ENCODE measurements at regions not wholly inside any gene's neighbourhood (a gene's known extent, or its start where the extent isn't known, plus 50 kb on each side); places are given as distances from the start of the nearest gene placed in this dataset.
A peak's percentile ranks its signal among the peaks of the same experiment; 100 is the strongest.

DNA sequence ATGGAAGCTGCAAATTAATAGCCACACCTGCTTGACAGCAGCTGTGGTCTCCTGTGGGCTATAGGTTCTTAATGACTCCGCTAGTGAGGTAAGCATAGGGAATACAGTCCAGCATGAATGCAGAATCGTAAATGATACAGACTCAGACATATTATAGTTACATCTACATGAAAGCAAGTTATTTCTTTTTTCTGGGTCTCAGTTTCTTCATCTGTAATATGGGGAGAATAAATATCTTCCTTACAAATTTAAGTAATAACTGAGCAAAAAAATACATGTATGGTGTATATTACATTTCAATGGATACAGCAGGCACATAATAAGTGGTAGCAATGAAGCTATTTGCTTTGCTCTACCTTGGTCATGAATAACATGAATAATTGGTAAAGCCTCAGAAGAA is 245.9 kb upstream of the RHOBTB1 start:
- TF ChIP-seq JUND (IDR thresholded peaks at IDR 0.05; ENCODE audit: low read depth) = no peak
- in situ Hi-C loops (cut with HindIII; ENCODE audit: low pct_unique_long_range_greater_than_20kb, low sequenced_read_pairs) = no loop called here
- DNase-seq (ENCODE audit: low read depth in 1 of 2, low spot score in 1 of 2) = no peak

DNA sequence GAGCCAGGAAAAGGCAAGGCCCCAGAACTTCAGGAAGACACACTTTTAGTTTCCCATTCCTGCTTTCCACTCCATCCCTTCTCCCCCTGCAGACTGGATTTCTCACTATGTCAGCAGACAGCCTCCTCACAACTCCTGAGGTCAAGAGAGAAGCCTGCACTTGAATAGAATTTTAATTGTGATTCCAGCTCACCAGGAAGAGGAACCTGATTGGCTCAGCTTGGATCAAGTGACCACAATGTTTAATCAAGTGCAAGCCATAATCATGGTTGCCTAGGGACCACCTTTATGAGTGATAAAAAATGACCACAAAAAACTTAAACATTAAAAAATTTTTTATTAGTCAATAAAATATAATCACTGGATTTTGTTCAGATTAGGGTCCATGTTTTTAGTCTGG is 244.7 kb upstream of the RHOBTB1 start:
- TF ChIP-seq JUND (IDR thresholded peaks at IDR 0.05; ENCODE audit: low read depth) = no peak
- no peak for DNase-seq (ENCODE audit: low read depth in 1 of 2, low spot score in 1 of 2)
- in situ Hi-C loops (cut with HindIII; ENCODE audit: low pct_unique_long_range_greater_than_20kb, low sequenced_read_pairs) = no loop called here

DNA sequence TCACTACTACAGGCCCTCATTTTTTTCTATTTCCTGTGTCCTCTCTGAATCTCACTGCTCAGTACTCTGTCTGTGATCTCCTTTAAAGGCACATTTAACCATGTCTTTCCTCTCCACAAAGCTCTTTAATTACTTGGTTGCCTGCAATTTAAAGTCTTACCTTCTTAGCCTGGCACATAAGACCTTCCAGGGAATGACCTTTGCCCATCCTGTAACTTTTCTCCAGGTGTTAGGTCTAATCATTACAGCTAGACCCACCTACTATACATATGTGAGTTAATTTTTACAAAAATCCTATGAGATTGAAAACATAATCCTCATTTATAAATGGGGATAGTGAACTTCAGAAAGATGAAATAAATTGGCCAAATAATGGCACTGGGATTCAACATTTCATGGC is 244.1 kb upstream of the RHOBTB1 start:
- in situ Hi-C loops (cut with HindIII; ENCODE audit: low pct_unique_long_range_greater_than_20kb, low sequenced_read_pairs) = no loop called here
- no peak for DNase-seq (ENCODE audit: low read depth in 1 of 2, low spot score in 1 of 2)
- no peak for TF ChIP-seq JUND (IDR thresholded peaks at IDR 0.05; ENCODE audit: low read depth)

DNA sequence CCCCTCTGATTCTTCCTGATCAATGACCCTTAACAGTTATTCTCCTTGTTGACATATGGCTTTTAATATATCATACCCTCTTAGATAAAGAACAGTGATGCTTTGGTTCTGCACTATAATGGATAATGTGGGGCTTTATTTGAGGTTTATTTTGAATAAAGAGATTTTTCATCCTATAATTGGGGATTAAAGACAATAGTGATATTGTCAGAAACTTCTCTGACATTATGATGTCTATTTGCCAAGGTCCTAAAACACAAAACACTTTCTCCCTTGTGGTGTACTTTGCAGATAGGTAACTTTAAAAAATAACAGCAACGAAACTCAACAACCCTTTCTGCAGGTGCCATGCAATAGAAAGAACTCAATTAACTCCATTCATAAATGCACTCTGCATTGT is 243.6 kb upstream of the RHOBTB1 start:
- TF ChIP-seq JUND (IDR thresholded peaks at IDR 0.05; ENCODE audit: low read depth) = no peak
- in situ Hi-C loops (cut with HindIII; ENCODE audit: low pct_unique_long_range_greater_than_20kb, low sequenced_read_pairs) = no loop called here
- DNase-seq (ENCODE audit: low read depth in 1 of 2, low spot score in 1 of 2) = no peak

DNA sequence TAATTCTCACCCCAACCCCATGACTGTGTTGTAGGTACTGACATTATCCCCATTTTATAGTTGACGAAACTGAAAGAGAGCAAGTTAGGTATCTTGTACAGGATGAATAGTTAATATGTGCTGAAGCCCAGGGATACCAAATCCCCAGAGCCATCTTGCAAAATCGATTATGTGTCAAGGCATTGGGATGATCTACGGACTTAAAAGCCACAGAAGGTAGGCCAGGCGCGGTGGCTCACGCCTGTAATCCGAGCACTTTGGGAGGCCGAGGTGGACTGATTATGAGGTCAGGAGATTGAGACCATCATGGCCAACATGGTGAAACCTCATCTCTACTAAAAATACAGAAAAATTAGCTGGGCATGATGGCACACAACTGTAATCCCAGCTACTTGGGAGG is 242.4 kb upstream of the RHOBTB1 start:
- in situ Hi-C loops (cut with HindIII; ENCODE audit: low pct_unique_long_range_greater_than_20kb, low sequenced_read_pairs) = no loop called here
- no peak for TF ChIP-seq JUND (IDR thresholded peaks at IDR 0.05; ENCODE audit: low read depth)
- DNase-seq (ENCODE audit: low read depth in 1 of 2, low spot score in 1 of 2) = no peak

DNA sequence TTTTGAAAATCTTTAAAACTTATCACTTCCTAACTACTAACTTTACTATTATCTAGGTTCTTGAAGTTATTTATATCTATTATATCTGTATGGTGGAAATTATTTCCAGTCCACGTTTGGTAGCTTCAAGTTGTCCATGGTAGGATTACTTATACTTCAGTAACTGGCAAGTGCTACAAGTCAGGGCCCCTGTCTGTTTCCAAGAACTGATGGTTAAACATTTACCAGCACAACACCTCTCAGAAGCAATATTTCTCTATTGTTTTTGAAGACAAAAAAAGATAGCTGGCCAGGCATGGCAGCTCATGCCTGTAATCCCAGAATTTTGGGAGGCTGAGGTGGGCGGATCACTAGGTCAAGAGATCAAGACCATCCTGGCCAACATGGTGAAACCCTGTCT is 240.4 kb upstream of the RHOBTB1 start:
- in situ Hi-C loops (cut with HindIII; ENCODE audit: low pct_unique_long_range_greater_than_20kb, low sequenced_read_pairs) = no loop called here
- DNase-seq (ENCODE audit: low read depth in 1 of 2, low spot score in 1 of 2) = no peak
- TF ChIP-seq JUND (IDR thresholded peaks at IDR 0.05; ENCODE audit: low read depth) = no peak

DNA sequence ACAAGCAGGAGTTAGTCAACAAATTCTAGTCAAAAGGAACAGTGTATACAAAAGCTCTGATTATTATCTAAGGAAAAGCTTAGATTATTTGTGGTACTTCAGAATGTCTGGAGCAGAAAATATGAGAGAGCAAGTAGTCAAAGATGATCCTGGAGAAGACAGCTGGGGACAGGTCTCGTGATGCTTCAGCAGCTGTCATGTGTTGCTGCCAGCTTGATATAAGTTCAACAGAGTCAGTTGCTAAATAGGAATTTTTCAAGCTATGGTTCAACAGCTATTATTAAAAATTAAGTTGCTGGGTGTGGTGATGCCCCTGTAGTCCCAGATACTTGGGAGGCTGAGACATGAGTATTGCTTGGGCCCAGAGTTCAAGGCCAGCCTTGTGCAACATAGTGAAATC is 240.0 kb upstream of the RHOBTB1 start:
- DNase-seq (ENCODE audit: low read depth in 1 of 2, low spot score in 1 of 2) = no peak
- no peak for TF ChIP-seq JUND (IDR thresholded peaks at IDR 0.05; ENCODE audit: low read depth)
- in situ Hi-C loops (cut with HindIII; ENCODE audit: low pct_unique_long_range_greater_than_20kb, low sequenced_read_pairs) = no loop called here

DNA sequence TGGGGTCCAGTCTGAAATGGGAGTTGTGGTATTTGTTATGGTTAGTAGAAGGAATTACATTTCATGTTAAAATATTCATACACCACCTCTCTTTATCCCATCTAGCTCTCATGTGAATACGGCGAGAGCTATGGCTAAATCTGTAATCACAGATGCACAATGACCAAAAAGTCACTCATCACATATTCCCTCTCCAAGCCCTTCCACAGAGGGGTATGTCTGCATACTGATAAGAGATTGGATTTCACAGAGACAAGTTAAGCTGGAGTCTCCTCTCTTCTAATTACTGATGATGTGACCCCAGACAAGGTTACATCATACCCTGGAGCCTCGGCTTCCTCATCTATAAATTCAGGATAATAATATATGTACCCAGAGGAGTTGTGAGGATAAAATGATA is 237.8 kb upstream of the RHOBTB1 start:
- DNase-seq (ENCODE audit: low read depth in 1 of 2, low spot score in 1 of 2) = no peak
- no peak for TF ChIP-seq JUND (IDR thresholded peaks at IDR 0.05; ENCODE audit: low read depth)
- in situ Hi-C loops (cut with HindIII; ENCODE audit: low pct_unique_long_range_greater_than_20kb, low sequenced_read_pairs) = no loop called here

GRCh38 chr10:61179771-61180170 is 235.8 kb upstream of the RHOBTB1 start:
- TF ChIP-seq JUND (IDR thresholded peaks at IDR 0.05; ENCODE audit: low read depth) = peak; percentile 53; the same call in 1 of the 2 replicates
- in situ Hi-C loops (cut with HindIII; ENCODE audit: low pct_unique_long_range_greater_than_20kb, low sequenced_read_pairs) = no loop called here
- peak in 1 of 2 experiments; percentile 51 for DNase-seq (ENCODE audit: low read depth in 1 of 2, low spot score in 1 of 2)

- in situ Hi-C loops (cut with HindIII; ENCODE audit: low pct_unique_long_range_greater_than_20kb, low sequenced_read_pairs) = no loop called here
- TF ChIP-seq JUND (IDR thresholded peaks at IDR 0.05; ENCODE audit: low read depth) = no peak
- no peak for DNase-seq (ENCODE audit: low read depth in 1 of 2, low spot score in 1 of 2)
These were observed 232.4 kb upstream of the RHOBTB1 start for GRCh38 chr10:61176424-61176823.

DNA sequence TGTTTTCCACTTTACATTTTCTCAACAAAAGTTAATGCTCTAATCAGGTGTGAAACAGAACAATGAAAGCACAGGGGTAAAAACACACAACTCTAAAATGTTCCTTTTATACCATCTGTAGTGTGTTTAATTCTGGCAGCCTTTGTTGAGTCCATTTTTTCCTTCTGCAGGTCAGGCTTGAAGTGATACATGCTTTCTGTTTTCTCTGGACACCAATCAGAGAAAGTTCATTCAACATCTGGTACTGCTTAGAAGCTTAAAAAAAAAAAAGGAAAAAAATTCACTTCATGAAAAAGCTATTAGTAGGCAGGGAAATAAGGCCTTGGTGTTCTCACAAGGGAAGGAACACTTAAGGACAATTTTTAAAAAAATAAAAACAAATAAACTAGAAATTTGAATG is 231.3 kb upstream of the RHOBTB1 start:
- DNase-seq (ENCODE audit: low read depth in 1 of 2, low spot score in 1 of 2) = no peak
- no peak for TF ChIP-seq JUND (IDR thresholded peaks at IDR 0.05; ENCODE audit: low read depth)
- in situ Hi-C loops (cut with HindIII; ENCODE audit: low pct_unique_long_range_greater_than_20kb, low sequenced_read_pairs) = no loop called here

DNA sequence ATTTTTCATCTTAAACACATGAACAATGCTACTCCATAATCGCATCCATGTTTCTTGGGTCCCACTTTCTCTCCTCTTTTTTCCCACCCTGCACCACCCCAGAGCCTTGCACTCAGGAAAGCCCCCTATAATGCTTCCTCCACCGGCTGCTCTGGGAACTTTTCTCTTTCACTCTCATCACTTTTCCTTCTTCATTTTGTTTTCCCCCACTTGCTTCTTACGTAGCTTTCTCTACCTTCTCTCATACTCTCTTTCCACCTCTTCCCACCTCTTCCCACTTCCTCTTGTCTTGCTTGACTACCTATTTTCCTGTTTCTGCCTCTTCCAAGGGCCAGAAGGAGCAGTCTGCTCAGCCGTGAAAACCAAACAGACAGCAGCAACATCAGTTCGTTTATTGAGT is 229.5 kb upstream of the RHOBTB1 start:
- in situ Hi-C loops (cut with HindIII; ENCODE audit: low pct_unique_long_range_greater_than_20kb, low sequenced_read_pairs) = no loop called here
- TF ChIP-seq JUND (IDR thresholded peaks at IDR 0.05; ENCODE audit: low read depth) = no peak

DNA sequence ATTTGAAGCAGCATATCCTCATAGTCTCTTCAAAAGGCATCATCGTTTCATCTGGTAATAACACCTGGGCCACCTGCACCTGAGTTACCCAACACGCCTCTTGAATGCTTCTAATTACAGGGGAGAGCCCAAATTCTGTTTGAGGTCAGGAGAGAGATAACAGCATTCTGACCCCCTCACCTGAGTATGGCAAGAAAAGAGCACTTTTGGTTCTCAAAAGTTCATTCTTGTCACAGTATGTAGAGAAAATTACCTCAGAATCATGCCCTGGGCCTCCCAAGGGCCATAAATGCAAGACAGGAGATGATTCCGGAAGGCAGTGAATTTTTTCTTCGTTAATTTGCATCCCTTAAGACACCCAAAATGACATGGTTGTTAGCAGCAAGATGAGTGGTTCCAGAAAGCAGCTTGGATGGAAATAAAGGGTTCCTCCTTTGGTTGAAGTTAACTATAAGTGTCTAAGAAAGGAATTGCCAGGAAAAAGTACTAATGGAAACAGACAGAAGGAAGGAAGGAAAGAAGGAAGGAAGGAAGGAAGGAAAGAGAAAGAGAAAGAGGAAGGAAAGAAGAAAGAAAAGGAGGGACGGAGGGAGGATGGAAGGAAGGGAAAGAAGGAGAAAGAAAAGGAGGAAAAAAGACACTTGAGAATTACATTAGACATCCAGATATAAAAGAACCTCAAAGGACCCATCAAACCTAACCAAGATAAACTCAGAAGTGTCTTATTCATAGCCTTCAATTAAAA is 228.4 kb upstream of the RHOBTB1 start:
- no peak for DNase-seq (ENCODE audit: low read depth in 1 of 2, low spot score in 1 of 2)
- no peak for TF ChIP-seq JUND (IDR thresholded peaks at IDR 0.05; ENCODE audit: low read depth)
- in situ Hi-C loops (cut with HindIII; ENCODE audit: low pct_unique_long_range_greater_than_20kb, low sequenced_read_pairs) = no loop called here

More for the DNA sequence above, 229.5 kb upstream of the RHOBTB1 start:
- DNase-seq (ENCODE audit: low read depth in 1 of 2, low spot score in 1 of 2) = no peak

DNA sequence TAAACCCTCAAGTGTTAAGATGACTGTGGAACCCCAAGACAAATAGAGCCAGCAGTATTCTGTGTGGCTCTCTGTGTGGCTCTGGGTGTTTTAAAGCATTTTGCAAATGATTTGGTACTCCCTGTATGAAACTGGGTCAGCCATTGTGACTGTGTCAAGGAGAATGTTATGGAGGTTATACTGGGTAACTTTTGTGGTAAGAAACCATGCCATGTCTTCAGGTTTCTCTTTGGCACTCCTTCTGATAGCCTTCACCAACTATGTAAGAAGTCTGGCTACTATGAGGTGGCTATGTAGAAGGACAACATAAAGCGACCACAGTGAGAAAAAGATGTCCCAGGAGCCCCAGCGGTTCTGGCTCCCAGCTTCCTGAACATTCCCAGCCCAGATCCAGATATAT is 226.6 kb upstream of the RHOBTB1 start:
- no peak for DNase-seq (ENCODE audit: low read depth in 1 of 2, low spot score in 1 of 2)
- no peak for TF ChIP-seq JUND (IDR thresholded peaks at IDR 0.05; ENCODE audit: low read depth)
- in situ Hi-C loops (cut with HindIII; ENCODE audit: low pct_unique_long_range_greater_than_20kb, low sequenced_read_pairs) = no loop called here

Data from T47D (cell line).